Fibroblast of the conjunctiva (primary cell): ENCODE measurements at regions not wholly inside any gene's neighbourhood (a gene's known extent, or its start where the extent isn't known, plus 50 kb on each side); places are given as distances from the start of the nearest gene placed in this dataset.
"Not testable (repeated sequence)": the region's sequence is repeated elsewhere in the genome, so short reads cannot be mapped to it uniquely, and the experiment has no call there.

Experiments used
- DNase-seq: peaks from one replicate; pipeline ENCODE4 v3.0.0-alpha.2; 2010; ENCODE audit warnings: low read depth

DNA sequence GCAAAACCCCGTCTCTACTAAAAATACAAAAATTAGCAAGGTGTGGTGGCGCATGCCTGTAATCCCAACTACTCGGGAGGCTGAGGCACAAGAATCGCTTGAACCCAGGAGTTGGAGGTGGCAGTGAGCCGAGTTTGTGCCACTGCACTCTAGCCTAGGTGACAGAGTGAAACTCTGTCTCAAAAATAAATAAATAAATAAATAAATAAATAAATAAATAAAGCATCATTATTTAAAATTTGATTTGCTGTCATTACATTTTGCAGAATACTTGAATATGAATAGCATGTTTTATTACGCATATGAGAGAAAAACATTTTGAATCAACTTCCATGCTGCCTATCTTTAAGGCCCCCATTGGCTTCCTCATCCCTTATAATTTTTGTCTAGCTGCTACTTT lies 53.4 kb upstream of the MED14 start:
- not testable (repeated sequence) for DNase-seq

DNA sequence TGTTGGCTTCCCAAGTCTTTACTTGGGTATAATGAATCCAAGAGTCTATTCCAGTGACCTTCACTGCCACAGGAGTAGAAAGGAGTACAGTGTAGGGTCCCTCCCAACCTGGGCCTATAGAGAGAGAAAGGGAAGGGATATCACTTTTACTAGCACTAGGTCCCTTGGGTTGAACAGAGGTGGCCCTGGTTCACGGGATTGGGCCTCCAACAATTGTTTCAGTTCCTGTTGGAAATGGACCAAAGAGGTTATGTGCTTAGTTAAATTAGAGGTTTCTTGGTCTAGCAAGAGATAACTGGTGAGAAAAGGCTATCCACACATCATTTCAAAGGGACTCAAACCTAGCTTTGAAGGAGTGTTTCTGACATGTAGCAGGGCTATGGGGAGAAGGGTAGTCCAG lies 57.1 kb upstream of the MED14 start:
- no peak for DNase-seq

DNA sequence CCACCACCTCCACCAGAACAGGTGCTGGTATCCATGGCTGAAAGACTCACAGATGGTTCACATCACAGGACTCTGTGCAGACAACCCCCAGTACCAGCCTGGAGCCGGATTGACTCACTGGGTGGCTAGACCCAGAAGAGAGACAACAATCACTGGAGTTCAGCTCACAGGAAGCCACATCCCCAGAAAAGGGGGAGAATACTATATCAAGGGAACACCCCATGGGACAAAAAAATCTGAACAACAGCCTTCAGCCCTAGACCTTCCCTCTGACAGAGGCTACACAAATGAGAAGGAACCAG lies 59.4 kb upstream of the MED14 start:
- not testable (repeated sequence) for DNase-seq

GRCh38 chrX:40799745-40800144 lies 64.4 kb upstream of the MED14 start:
- DNase-seq = not testable (repeated sequence)

- DNase-seq = no peak
Observed at GRCh38 chrX:40805404-40805803, 70.1 kb upstream of the MED14 start.

- no peak for DNase-seq
Observed at GRCh38 chrX:40806513-40807220, 71.3 kb upstream of the MED14 start.

- no peak for DNase-seq
Observed at GRCh38 chrX:40807384-40807783, 72.0 kb upstream of the MED14 start.

DNA sequence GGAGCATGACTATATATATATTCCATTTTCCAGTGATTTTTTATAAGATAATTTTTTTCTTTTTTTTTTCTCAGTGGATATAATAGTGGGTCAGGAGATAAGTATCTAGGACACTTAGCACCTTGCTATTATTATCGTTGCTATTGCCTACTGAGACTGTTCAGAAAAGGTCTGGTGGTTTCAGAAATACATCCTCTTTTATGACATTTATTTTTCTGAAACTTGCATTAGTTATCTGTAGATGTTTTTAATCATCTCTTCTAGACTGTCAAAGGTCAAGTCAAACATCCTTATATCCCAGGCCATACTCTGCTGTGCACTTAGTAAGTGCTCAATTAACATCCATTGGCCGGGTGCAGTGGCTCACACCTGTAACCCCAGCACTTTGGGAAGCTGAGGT lies 72.9 kb upstream of the MED14 start:
- DNase-seq = no peak

GRCh38 chrX:40809210-40809609 lies 73.9 kb upstream of the MED14 start:
- DNase-seq = no peak

- not testable (repeated sequence) for DNase-seq
Observed at GRCh38 chrX:40815045-40815444, 79.7 kb upstream of the MED14 start.

GRCh38 chrX:40816906-40817305 lies 81.6 kb upstream of the MED14 start:
- no peak for DNase-seq

DNA sequence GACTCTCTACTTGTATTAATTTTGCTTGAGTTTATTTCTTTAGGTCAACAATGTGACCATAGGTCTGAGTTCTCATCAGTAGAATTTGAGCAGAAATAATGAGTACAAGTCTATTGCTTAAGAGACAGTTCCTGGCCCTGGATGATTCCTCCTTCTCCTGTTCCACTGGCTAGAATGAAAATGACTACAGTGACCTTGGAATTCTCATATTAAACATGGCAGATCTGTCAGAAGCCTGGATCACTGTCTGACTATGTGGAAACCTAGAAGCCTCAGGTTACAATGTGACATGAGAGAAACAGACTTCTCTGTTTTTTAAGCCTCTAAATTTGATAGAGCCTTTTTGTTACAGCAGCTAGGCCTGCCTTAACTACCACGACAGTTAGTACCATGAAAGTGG lies 82.9 kb upstream of the MED14 start:
- DNase-seq = no peak

GRCh38 chrX:40821780-40822179 lies 86.4 kb upstream of the MED14 start:
- DNase-seq = no peak

DNA sequence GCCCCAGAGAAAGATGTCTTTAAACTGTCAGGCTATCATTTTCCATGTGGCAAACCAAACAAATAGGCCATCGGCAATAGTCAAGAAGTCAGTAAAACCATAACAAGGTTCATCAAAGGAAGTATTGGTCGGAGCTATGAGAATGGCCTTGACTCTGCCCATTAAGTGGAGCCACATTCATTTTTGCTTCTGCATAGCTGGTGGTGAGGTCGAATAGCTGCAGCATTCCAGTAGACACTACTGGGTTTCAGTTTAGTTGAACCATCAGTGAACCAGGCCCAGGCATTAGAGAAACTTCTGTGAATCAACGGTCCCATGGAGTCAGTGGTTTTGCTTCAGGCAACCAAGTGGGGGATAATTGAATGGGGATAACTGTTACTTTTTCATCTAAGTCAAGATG lies 92.0 kb upstream of the MED14 start:
- DNase-seq = no peak

GRCh38 chrX:40831750-40832149 lies 96.4 kb upstream of the MED14 start:
- no peak for DNase-seq

DNA sequence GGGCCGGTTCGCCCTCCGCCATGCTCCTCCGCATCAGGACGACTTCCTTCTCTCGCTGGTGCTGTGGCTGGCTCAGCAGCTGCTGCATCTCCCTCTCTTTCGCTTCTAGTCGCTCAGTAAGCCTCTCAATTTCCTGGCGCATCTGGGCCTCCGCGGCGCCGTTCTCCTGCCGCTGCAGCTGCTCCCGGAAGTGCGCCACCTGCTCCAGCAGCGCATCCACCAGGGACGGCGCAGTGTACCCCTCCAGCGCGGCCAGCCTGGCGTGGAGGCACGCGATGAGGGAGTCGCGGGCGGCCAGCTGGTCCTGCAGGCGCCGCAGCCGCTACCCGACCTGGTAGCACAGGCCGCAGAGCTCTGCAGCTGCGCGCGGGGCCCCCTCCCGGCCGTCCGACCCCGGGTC lies 97.4 kb upstream of the MED14 start:
- no peak for DNase-seq

- DNase-seq = no peak
Observed at GRCh38 chrX:40834225-40834624, 98.9 kb upstream of the MED14 start.

DNA sequence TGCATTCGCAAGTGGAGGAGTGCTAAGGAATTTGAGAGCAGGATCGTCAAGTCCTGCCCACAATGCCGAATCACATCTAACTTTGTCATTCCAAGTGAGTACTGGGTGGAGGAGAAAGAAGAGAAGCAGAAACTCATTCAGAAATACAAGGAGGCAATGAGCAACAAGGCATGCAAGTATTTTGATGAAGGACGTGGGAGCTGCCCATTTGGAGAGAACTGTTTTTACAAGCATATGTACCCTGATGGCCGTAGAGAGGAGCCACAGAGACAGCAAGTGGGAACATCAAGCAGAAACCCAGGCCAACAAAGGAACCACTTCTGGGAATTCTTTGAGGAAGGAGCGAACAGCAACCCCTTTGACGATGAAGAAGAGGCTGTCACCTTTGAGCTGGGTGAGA lies 100.2 kb upstream of the MED14 start:
- DNase-seq = no peak

- no peak for DNase-seq
Observed at GRCh38 chrX:40843643-40844042, 108.3 kb upstream of the MED14 start.

- no peak for DNase-seq
Observed at GRCh38 chrX:40844471-40844870, 109.1 kb upstream of the MED14 start.

DNA sequence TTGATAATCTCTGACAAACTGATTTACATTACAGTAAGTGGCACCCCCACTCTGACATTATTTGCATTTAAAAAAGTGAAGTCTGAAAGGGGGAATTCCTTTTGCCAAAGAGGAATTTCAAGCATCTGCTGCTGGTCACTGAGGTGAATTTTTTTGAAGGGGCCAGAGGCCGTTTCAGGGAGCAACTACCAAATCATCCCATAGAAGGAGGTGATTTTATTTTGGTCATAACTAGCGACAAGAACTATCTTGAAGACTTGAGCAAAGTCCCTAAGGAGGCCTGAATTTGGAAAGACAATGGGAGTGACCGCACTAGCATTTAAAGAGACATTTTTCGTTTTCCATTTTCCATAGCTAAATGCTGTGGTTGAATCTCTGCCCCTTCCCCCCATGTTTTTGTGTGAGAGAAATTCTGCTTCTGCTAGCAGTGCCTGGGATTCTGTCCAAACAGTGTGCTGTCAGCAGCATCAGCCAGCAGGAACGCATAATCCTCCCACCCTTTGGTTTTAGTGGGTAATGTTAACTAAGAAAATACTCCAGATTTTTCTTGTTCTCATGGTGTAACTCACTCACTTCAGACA lies 110.1 kb upstream of the MED14 start:
- DNase-seq = peak; percentile 81

DNA sequence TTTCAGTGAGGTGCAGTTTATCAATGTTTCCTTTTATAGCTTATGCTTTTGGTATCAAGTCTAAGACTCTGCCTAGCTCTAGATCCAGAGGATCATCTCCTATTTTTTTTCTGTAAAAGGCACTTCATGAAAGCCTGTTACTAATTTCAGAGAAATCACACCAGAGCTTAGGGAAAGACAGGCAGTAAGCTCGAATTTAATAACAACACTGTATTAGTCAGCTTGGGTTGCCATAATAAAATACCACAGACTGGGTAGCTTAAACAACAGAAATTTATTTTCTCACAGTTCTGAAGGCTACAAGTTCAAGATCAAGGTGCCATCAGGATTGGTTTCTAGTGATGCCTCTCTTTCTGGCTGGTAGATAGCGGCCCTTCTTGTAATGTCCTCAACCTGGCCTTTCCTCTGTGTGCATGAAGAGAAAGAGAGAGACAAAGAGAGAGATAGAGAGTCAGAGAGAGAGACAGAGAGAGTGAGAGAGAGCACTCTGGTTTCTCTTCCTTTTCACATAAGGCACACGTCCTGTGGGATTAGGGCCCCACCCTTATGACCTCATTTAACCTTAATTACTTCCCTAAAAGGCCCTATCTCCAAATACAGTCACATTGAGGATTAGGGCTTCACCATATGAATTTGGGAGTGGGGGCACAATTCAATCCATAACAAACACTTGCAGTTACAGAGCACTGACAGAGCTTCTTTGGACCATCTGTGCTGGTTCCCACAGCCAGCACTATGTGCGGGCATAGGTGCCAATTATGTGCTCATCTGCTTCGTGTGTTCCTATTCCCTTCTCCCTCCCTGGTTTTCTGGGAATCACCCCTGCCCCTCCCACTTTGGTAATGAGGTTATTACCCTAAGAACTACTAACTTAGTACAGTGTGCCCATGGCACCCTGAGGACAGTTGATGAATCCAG lies 114.8 kb upstream of the MED14 start:
- DNase-seq = no peak

DNA sequence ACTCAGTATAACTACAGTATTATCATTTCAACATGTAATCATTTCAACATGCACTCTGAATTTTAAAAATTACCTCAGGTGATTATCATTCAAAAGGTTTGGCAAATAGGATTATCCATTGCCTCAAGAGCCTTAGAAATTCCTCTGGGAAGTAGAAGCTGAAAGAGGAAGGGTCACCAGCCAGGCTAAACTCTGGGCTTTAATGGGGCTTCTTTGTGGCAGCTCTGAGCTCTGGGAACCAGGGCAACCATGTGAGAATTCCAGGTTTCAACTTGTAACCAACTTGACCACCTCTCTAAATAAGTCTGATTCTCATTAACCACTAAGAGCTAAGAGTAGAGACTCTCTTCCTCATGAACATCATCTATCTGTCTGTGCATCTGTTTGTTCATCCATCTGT lies 117.2 kb upstream of the MED14 start:
- no peak for DNase-seq
